CD4-positive, alpha-beta T cell (primary cell): ENCODE measurements at regions not wholly inside any gene's neighbourhood (a gene's known extent, or its start where the extent isn't known, plus 50 kb on each side); places are given as distances from the start of the nearest gene placed in this dataset.

Experiments
- ATAC-seq: fragments of 200-7000 bp; cut with Tn5 transposase; one replicate; pipeline ENCODE4 v1.10.0; 2022; ENCODE audit warnings: mild to moderate bottlenecking; ENCODE audit not compliant: poor library complexity
- CTCF ChIA-PET: fragments of 350-600 bp; sonication (Branson Sonifier 250); formaldehyde crosslinking; loops from one replicate; lab custom pipeline; 2021; ENCODE audit warnings: antibody characterized with exemption, inconsistent platforms; lab: Charles Lee
- POLR2A ChIA-PET: fragments of 350-600 bp; sonication (Branson Sonifier 250); formaldehyde crosslinking; loops from one replicate; lab custom pipeline; 2021; ENCODE audit warnings: antibody characterized with exemption, inconsistent platforms; lab: Charles Lee
- DNase-seq, 14 experiments: peaks; one replicate each; pipeline ENCODE4 v3.0.0-alpha.2; 2013 to 2020; ENCODE audit warnings: mixed read lengths in 2 of 14
- H3K27ac ChIP-seq, 2 donors: one replicate each; pipeline versions ENCODE4 v1.5.1 to v1.7.0; 2013; ENCODE audit warnings: low read length in 2 of 2, low read depth in 1 of 2, mild to moderate bottlenecking in 1 of 2
- H3K27me3 ChIP-seq, 2 experiments: 1 replicate in 1 of 2; 2 replicates in 1 of 2; pipeline versions ENCODE4 v1.6.1 to v1.7.0; 2013; ENCODE audit warnings: low read length in 2 of 2, control low read depth in 1 of 2, mild to moderate bottlenecking in 1 of 2, moderate library complexity in 1 of 2; ENCODE audit not compliant: insufficient read depth in 2 of 2, control insufficient read depth in 1 of 2
- H3K36me3 ChIP-seq: one replicate; pipeline ENCODE4 v1.6.1; 2013; ENCODE audit warnings: low read length, control low read depth; ENCODE audit not compliant: insufficient read depth
- H3K4me1 ChIP-seq: one replicate; pipeline ENCODE4 v1.6.1; 2013; ENCODE audit warnings: low read length, control low read depth; ENCODE audit not compliant: insufficient read depth
- H3K4me3 ChIP-seq: one replicate; pipeline ENCODE4 v1.5.1; 2013; ENCODE audit warnings: mild to moderate bottlenecking, low read length, moderate library complexity
- H3K9me3 ChIP-seq, 2 experiments: 1 replicate in 1 of 2; 2 replicates in 1 of 2; pipeline versions ENCODE4 v1.6.1 to v1.7.0; 2013; ENCODE audit warnings: low read length in 2 of 2, mild to moderate bottlenecking in 2 of 2, control low read depth in 1 of 2, moderate library complexity in 1 of 2; ENCODE audit not compliant: control insufficient read depth in 1 of 2, insufficient read depth in 1 of 2
- H3K27ac Mint-ChIP-seq: one replicate; pipeline ENCODE4 v1.8.0; 2020; ENCODE audit warnings: mixed read lengths
- H3K27me3 Mint-ChIP-seq: one replicate; pipeline ENCODE4 v1.8.0; 2021; ENCODE audit warnings: mixed read lengths
- H3K36me3 Mint-ChIP-seq: one replicate; pipeline ENCODE4 v1.8.0; 2021; ENCODE audit warnings: low read depth, mixed read lengths
- H3K4me1 Mint-ChIP-seq: one replicate; pipeline ENCODE4 v1.8.0; 2021; ENCODE audit warnings: low read depth, mixed read lengths
- H3K4me3 Mint-ChIP-seq: one replicate; pipeline ENCODE4 v1.8.0; 2020; ENCODE audit warnings: mild to moderate bottlenecking, mixed read lengths
- H3K9me3 Mint-ChIP-seq: one replicate; pipeline ENCODE4 v1.8.0; 2020; ENCODE audit warnings: mixed read lengths
- CTCF ChIP-seq: fragments of 200-600 bp; IDR thresholded peaks from one replicate; pipeline ENCODE4 v1.8.0; 2022; ENCODE audit warnings: antibody characterized with exemption, mild to moderate bottlenecking
- intact Hi-C, 2 experiments: fragments of 100-400 bp; cut with DNase I in 1 of 2; cut with micrococcal nuclease in 1 of 2; formaldehyde crosslinking; loops; one replicate each; pipeline versions ENCODE4 v1.15.1 to v1.9.0; 2023 to 2025; cut with DNase I, micrococcal nuclease

GRCh38 chr16:17641990-17642389 is 171.2 kb upstream of the XYLT1 start:
- Mint-ChIP-seq H3K27ac (no peak overlapping the region), H3K4me3 (no peak overlapping the region), H3K36me3 (no peaks in the 10 kb centered on the region), H3K27me3 (peaks cover 17% of the 10 kb centered on the region), H3K4me1 (no peaks in the 10 kb centered on the region), H3K9me3 (peaks cover 7% of the 10 kb centered on the region)
- Histone ChIP-seq H3K4me3 (no peak overlapping the region), H3K27me3 (no peaks in the 10 kb centered on the region), H3K4me1 (no peaks in the 10 kb centered on the region), H3K27ac (no peak overlapping the region), H3K36me3 (no peaks in the 10 kb centered on the region), H3K9me3 (peaks cover 0 to 5% of the 10 kb centered on the region in 2 experiments)
- no peak for DNase-seq
- no peak for ATAC-seq
- intact Hi-C loops = no loop called here
- POLR2A ChIA-PET = no interaction called here
- CTCF ChIA-PET = no interaction called here
- no peak for TF ChIP-seq CTCF

GRCh38 chr16:17638134-17638533 is 167.4 kb upstream of the XYLT1 start:
- no peak for TF ChIP-seq CTCF
- Histone ChIP-seq H3K4me1 (no peaks in the 10 kb centered on the region), H3K27ac (no peak overlapping the region), H3K4me3 (no peak overlapping the region), H3K9me3 (peaks cover 0 to 5% of the 10 kb centered on the region in 2 experiments), H3K36me3 (no peaks in the 10 kb centered on the region), H3K27me3 (no peaks in the 10 kb centered on the region)
- intact Hi-C loops = no loop called here
- Mint-ChIP-seq H3K9me3 (peaks cover 2% of the 10 kb centered on the region), H3K4me3 (no peak overlapping the region), H3K27me3 (peaks cover 23% of the 10 kb centered on the region), H3K4me1 (no peaks in the 10 kb centered on the region), H3K36me3 (no peaks in the 10 kb centered on the region), H3K27ac (no peak overlapping the region)
- no peak for ATAC-seq
- ChIA-PET CTCF (no interaction called here), POLR2A (no interaction called here)
- DNase-seq = no peak

- Histone ChIP-seq H3K27ac (no peak overlapping the region), H3K4me3 (no peak overlapping the region), H3K36me3 (no peaks in the 10 kb centered on the region), H3K9me3 (peaks cover 0 to 5% of the 10 kb centered on the region in 2 experiments), H3K27me3 (no peaks in the 10 kb centered on the region), H3K4me1 (no peaks in the 10 kb centered on the region)
- TF ChIP-seq CTCF = no peak
- DNase-seq (no peak), ATAC-seq (no peak)
- Mint-ChIP-seq H3K9me3 (peaks cover 2% of the 10 kb centered on the region), H3K4me1 (no peaks in the 10 kb centered on the region), H3K27me3 (peaks cover 29% of the 10 kb centered on the region), H3K36me3 (no peaks in the 10 kb centered on the region), H3K4me3 (no peak overlapping the region), H3K27ac (no peak overlapping the region)
- intact Hi-C loops = no loop called here
- CTCF ChIA-PET = no interaction called here
- POLR2A ChIA-PET = no interaction called here
Measured at GRCh38 chr16:17635183-17635582, 164.4 kb upstream of the XYLT1 start.
